Lung microvascular endothelial cell (primary cell): ENCODE measurements at regions not wholly inside any gene's neighbourhood (a gene's known extent, or its start where the extent isn't known, plus 50 kb on each side); places are given as distances from the start of the nearest gene placed in this dataset.
"Not testable (repeated sequence)": the region's sequence is repeated elsewhere in the genome, so short reads cannot be mapped to it uniquely, and the experiment has no call there.

Experiments used
- DNase-seq, 2 donors: peaks; one replicate each; pipeline versions ENCODE4 v3.0.0 to v3.0.0-alpha.2; 2010; ENCODE audit warnings: low read depth in 2 of 2

DNA sequence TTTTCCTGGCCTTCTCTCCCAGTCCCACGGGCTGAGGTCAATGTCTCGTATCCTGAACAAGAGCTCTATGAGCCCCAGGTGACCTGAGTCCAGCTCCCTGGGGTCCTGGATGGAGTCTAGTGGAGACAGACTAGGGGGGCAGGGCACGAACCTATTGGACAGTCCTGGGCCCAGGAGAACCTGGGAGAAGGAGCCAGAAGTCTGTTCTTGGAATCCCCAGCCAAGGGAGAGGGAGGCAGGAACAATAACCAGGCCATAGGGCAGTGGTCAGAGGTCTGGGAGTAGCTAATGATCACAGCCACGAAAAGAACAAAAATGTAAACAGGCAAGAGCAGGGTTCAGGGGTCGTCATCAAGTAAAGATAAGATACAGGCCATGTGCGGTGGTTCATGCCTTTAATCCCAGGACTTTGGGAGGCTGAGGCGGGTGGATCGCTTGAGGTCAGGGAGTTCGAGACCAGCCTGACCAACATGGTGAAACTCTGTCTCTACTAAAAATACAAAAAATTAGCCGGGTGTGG is 60.8 kb downstream of the COPRS start:
- no peak for DNase-seq

DNA sequence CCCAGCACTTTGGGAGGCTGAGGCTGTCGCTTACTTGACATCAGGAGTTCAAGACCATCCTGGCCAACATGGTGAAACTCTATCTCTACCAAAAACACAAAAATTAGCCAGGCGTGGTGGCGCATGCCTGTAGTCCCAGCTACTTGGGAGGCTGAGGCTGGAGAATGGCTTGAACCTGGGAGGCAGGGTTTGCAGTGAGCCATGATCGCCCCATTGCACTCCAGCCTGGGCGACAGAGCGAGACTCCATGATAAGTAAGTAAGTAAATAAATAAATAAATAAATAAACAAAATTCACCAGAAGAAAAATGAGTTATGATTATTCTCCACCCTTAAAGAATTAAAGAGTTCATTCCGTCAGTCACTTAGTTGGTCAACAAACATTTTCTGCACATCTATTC is 63.1 kb downstream of the COPRS start:
- DNase-seq = not testable (repeated sequence)

DNA sequence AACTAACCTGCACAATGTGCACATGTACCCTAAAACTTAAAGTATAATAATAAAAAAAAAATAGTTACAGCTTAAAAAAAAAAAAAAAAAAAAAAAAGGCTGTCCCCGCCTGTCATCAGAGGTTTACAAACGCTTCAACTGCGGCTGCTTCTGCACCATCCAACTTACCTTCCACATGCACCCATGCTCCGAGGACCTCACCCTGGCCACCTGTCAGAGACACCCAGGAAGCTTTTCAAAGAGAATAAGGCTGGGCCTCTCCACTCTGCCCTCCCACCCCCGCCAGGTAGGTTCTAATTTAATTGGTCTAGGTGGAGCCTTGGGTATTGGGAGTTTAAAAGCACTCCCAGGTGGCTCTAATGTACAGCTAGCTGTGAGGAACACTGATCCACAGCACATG is 64.9 kb downstream of the COPRS start:
- no peak for DNase-seq

DNA sequence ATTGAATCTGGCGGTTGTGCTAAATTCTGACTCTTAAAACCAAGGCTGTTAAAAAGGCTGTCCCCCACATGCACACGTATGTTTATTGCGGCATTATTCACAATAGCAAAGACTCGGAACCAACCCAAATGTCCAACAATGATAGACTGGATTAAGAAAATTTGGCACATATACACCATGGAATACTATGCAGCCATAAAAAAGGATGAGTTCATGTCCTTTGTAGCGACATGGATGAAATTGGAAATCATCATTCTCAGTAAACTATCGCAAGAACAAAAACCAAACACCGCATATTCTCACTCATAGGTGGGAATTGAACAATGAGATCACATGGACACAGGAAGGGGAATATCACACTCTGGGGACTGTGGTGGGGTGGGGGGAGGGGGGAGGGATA is 65.4 kb downstream of the COPRS start:
- DNase-seq = not testable (repeated sequence)

DNA sequence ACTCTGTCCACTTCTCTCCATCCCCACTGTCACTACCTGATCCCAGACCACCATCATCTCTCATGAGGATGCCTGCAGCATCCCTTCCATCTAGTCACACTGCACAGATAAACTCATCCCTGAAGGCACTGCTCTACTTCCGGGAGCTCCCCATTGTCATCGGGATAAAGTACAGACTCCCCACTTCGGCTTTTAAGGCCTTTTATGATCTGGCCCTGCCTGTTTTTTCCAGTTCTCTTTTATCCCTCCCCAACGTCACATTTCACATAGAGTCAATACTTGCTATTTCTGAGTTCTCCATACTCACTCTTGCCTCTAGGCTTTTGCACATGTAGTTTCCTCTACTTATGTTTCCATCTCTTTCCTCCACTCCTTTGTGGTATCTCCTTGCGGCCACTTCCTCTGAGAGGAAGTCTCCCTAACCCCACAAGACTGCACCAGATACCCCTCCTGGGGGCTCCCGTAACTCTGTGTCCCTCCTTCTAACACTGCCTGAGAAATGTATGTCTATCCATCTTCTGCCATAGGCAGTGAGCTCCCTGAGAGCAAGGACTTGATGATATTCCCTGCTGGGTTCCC is 66.9 kb downstream of the COPRS start:
- DNase-seq = no peak

DNA sequence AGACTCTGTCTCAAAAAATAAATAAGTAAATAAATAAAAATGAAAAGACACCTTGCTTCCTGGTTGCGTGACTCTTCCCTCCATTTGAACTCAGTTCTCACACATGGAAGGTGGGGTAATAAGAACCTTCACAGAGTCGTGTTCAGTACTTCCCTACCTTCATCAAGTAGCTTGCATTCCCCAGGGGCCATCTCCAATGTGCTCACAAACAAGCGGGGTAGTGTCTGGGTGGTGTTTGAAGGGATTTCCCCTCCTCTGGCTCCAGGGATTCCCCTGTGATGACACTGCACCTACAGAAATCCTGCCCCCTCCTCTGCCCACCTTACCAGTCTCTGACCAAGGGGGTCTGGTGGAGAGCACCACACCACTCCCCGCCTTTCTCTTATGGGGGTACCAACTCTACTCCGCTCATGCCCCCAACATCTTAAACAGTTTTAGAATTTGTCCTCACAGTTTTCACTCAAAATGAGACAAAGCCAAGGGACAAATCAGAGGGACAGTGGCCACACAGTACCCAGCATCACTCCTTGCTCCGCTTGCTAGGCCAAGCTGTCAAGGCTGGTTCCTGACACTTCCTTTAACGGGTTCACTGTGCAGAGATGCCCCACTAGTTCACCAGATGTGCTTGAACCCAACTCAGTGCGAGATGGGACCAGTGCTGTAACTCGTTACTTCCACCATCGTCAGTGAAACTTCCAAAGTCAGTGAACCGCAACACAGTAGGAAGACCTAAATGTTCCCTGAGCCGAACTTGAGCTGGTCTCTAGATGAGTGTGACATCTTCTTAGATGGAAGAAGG is 69.1 kb downstream of the COPRS start:
- no peak for DNase-seq

DNA sequence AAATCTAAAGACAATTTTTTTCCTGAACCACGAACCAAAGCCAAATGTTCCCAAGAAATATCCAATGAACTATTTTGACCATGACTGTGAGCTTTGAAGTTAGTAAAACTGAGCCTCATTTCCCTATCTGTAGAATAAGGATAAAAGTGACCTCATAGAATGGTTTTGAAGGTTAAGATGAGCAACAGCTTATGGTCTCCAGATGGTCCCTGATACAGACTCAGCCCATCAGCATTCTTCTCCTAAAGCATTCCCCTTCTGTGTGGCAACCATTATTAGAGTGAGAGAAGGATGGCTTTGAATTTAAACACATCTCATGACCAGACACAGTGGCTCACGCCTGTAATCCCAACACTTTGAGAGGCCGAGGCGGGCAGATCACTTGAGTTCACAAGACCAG is 70.1 kb downstream of the COPRS start:
- no peak for DNase-seq

DNA sequence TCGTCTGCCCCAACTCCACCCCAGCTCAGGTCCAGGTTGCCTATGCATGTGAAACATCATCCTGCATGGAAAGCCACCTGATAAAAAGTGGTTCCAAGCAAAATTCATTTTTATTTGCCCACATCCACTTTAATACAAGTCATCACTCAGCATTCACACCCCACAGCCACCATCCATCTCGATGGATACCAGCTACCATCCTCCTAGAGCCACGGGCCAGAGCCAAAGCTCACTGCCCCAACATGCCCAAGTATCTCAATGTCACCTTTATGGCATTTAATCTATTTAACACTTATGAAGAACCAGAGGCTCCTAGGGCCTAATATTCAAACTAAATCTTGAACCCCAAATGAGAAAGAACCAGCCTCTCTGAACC is 70.5 kb downstream of the COPRS start:
- no peak for DNase-seq

DNA sequence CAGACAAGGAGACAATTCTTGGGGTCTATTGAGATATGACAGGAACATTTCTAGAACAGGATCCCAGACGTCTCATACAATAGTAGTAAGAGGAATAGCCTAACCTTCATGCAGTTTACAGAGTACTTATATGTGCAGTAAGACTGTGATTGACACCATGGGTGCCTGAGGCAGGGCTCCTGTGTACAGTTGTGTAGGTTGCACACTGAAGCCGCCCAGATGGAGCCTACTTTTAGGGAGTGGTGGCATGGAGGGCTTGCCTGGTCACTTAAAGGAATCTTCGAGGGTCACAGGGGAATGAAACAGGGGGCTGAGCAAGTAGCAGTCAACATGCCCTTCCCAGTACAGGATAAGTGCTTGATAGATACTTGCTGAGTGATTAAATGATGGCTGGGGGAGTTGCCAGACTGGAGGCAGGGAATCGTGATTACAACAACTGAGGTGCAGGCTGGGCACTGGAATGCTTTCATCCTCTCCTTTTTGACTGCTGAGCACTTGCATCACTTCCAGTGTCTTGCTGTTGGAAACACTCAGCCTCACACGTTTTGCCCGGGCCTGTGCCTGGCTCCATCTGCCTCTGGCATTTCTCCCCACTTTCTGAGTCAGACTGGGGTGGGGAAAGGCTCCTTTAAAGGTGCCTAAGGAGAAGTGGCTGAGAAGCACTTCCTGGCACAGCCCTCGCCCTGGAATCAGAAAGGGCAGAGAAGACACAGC is 71.0 kb downstream of the COPRS start:
- peak in 1 of 2 donors; percentile 48 for DNase-seq

DNA sequence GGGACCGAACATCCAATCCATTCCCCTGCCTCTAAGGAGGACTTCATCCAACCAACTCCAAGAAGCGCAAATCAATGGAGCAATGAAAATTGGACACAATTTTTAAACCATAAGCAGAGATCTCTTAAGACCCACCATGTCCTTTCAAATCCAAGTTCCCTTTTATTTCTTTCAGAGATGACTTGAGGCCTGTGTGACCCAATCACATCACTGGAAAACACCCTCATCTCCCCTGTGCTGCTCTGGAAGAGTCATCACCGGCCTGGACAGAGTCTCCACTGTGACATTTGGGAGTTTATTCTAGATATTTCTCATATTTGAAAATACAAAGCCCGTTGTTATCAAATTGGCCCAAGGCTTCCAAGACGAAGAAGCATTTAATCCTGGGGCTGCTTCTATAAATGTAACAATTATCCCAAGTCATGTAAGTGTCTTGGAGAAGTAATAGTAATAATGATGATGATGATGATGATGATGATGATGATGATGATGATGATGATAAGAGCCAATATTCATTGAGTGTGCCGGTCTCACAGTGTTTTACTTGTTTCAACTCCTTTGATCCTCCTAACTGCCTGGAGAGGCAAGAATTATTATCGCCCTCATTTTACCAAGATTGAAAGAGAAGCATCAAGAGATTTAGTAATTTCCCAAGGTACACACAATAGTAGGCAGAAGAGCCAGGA is 72.1 kb downstream of the COPRS start:
- DNase-seq = no peak

DNA sequence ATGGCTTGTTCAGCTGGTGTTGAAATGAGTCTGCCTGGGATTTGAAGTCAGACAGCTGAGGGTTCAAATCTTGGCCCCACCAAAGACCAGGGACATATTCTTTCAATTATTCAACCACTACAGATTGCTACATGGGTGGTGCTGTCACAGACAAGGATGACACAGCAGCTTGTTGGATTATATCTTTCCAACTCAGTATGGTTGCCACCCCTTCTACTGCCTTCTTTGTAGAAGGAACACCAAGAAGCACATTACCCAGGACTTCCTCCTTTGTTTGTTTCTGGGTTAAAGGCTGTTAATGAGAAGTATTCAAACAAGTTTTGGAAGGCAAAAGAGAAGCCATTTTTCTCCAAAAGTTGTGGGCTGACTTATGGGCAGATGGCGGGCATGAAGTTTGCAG is 78.6 kb downstream of the COPRS start:
- DNase-seq = no peak

DNA sequence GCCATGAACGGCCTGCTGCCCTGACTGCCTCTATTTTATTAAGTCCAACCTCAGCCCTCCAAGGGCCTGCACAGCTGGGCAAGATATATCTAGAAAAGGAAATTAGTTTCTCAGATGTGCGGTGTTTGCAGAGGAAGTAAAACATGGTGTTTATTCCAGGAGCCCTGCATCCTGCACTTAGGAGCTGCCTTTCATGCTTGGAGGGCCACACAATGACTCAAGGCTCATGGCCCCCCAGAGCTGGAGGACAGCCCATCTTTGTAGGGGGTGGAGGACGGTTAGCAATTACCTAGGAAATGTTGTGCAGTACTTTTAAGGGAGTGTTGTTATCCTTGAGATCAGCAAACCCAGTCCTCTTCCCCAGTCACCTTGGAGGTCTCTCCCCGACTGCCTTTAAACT is 80.5 kb downstream of the COPRS start:
- peak in 1 of 2 donors; percentile 35 for DNase-seq

DNA sequence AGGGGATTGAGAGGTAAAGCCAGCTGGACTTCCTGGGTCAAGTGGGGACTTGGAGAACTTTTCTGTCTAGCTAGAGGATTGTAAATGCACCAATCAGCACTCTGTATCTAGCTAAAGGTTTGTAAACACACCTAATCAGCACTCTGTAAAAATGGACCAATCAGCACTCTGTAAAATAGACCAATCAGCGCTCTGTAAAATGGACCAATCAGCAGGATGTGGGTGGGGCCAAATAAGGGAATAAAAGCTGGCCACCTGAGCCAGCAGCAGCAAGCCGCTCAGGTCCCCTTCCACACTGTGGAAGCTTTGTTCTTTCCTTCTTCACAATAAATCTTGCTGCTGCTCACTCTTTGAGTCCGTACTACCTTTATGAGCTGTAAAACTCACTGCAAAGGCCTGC is 87.7 kb downstream of the COPRS start:
- not testable (repeated sequence) for DNase-seq

DNA sequence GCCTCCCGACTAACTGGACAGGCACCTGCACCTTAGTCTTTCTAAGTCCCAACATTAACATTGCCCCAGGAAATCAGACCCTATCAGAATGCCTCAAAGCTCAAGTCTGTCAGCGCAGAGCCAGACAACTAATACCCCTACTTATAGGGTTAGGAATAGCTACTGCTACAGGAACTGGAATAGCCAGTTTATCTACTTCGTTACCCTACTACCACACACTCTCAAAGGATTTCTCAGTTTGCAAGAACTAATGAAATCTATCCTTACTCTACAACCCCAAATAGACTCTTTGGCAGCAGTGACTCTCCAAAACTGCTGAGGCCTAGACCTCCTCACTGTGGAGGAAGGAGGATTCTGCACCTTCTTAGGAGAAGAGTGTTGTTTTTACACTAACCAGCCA is 88.5 kb downstream of the COPRS start:
- DNase-seq = not testable (repeated sequence)

DNA sequence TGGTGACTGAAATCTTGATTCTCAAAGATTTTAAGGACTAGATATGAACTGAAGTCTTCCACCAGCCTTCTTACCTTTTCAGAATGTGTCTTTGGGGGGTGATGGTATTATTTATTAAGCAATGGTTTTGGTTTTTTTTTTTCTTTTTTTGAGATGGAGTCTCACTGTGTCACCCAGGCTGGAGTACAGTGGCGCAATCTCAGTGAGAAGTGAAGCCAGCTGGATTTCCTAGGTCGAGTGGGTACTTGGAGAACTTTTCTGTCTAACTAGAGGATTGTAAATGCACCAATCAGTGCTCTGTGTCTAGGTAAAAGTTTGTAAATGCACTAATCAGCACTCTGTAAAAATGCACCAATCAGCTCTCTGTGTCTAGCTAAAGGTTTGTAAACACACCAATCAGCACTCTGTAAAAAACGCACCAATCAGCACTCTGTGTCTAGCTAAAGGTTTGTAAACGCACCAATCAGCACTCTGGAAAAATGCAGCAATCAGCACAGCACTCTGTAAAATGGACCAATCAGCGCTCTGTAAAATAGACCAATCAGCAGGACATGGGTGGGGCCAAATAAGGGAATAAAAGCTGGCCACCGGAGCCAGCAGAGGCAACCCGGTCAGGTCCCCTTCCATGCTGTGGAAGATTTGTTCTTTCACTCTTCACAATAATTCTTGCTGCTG is 97.1 kb downstream of the COPRS start:
- not testable (repeated sequence) for DNase-seq

DNA sequence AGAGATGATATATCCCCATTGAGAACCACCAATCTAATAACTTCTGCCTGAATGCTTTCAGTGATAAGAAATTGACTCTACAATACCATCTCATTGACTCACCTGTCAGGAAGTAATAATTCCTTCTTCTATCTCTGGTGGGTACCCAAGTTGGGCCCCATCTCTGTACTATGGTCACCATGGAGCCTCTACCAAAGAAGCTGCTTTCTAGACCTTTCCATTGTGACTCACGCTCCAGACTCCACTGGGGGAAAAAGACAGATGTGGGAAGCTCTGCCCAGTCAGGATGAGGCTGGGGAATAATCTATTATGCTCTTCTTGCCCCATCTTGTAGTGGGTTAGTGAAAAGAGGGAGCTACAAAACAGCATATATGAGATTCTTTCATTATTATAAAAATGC is 100.4 kb downstream of the COPRS start:
- no peak for DNase-seq

DNA sequence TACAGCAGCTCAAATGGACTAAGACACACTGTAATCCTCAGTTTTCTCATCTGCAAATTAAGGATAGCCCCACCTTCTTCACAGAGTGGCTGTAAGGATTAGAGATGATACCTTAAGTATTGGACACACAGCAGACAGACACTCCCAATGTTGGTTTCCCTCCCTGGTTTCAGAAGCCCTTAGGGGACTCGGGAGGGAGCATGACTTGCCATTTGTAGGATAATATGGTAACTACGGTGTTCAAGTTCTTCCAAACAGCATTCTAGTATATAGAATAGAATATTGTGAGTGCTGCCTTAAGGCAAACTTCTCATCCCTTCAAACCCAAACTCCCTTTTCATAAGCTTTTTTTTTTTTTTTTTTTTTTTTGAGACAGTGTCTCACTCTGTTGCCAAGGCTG is 101.9 kb downstream of the COPRS start:
- no peak for DNase-seq

DNA sequence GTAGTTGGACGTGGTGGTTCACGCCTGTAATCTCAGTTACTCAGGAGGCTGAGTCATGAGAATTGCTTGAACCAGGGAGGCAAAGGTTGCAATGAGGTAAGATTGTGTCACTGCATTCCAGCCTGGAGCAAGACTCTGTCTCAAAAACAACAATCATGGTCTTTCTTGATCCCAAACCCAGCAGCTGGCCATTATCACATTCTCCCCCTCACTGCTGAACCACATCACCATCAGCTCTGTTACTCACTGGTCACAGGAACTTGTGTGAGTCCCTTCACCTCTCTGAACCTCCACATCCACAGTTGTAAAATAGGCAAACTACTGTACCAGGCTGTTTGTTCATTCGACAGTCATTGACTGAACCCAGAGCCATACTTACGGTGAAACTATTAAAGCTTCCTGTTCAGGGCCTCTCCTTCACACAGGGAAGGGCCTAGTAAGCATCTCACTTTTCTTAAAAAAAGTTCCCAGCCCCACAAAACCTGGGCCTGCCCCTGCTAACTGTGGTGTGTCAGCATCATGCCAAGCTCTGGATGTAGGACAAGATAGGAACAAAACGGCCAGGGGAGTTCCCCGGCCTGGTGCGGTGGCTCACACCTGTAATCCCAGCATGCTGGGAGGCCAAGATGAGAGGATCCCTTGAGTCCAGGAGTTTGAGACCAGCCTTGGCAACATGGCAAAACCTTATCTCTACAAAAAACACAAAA is 104.7 kb downstream of the COPRS start:
- DNase-seq = peak in 1 of 2 donors; percentile 88

DNA sequence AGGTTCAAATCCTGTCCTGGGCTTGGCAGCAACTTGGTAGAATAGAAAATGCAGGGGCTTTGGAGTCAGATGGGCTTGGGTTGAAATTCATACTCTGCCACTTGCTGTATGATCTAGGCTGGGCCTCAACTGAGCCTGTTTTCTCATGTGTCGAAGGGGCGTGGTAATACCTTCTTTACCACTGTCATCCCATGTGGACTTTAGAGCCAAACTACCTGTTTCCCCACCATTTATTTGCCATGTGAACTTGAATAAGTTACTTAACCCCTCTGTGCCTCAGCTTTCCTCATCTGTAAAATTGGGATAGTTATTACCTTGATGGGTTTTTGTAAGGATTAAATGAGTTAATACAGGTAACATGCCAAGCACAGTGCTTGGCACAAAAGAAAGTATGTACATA is 106.0 kb downstream of the COPRS start:
- DNase-seq = no peak

DNA sequence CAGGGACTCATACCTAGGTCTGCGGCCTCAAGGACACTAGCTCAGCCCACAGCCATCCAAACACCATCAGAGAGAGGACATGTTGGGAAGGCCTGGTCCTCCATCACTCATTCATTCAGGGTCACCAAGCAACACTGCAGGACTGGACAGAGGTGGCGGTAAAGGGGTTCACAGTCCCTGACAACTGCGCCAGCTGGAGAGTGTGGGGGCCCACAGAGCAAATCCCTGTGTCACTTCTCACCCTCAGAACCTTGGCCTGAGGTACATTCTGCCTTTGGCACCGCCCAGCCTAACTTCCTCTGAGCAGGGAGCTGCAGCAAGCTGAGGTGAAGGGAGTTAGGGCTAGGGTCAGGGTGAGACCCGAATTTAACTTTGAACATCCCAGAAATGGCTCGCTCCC is 106.5 kb downstream of the COPRS start:
- DNase-seq = no peak

DNA sequence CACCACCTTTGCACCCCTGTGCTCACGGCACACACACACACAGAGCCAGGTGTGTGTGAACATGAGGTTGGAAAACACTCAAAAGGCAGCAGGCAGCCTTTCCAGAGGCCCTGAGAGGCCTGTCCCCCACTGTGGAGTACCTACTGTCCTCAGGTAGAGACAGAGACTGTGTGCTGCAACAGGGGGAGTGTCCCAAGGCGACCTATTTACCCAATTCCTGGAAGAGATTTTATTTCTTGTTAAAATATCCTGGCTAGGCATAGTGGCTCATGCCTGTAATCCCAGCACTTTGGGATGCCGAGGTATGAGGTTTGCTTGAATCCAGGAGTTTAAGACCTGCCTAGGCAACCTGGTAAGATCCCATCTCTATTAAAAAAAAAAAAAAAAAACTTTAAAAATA is 108.5 kb downstream of the COPRS start:
- DNase-seq = no peak
